ENCODE measurements at regions not wholly inside any gene's neighbourhood (a gene's known extent, or its start where the extent isn't known, plus 50 kb on each side); places are given as distances from the start of the nearest gene placed in this dataset.

GRCh38 chr10:30256084-30256483 lies 93.0 kb downstream of the MTPAP start:
- DNase-seq = no peak

GRCh38 chr10:30254926-30255325 lies 94.2 kb downstream of the MTPAP start:
- no peak for DNase-seq

DNA sequence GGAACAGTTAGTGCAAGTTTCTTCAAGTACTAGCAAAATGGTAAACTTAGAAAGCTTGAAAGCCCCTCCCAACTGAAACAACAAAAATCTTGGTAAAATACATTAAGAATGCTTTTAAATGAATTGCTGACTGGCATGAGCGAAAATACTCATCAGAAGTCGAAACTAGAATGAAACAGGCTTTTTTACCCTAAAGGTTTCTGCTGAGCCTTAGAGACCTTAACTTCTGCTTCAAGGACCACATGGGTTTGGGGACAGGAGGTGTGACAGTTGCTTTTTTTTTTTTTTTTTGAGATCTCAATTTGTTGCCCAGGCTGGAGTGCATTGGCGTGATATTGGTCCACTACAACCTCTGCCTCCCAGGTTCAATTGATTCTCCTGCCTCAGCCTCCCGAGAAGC lies 100.3 kb downstream of the MTPAP start:
- DNase-seq = no peak

DNA sequence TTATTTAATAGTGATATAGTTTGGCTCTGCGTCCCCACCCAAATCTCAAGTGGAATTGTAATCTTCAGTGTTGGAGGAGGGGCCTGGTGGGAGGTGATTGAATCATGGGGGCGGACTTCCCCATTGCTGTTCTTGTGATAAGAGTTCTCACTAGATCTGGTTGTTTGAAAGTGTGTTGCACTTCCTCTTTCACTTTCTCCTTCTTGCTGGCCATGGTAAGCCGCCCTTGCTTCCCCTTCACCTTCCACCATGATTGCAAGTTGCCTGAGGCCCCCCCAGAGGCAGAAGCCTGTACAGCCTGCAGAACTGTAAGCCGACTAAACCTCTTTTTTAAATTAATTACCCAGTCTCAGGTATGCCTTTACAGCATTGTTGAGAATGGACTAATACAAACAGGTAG lies 101.4 kb downstream of the MTPAP start:
- no peak for DNase-seq

GRCh38 chr10:30241422-30242110 lies 107.5 kb downstream of the MTPAP start:
- no peak for DNase-seq

DNA sequence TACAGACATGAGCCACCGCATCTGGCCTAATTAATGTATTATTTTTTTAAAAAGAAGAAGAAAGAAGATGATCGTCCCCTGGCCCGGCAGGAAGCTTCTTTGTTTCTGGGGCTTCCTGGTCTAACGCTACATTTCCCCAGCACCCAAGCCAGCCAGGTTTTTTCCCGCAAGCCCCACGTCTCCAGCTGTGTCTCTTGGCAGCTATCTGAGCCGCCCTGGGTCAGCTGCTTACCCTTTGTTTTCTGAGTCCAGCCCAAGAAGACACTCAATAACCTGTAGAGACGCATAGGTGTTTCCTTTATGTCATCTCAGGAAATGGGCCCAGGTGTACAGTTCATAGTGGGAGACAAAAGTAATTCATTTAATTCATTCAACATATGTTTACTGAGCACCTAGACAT lies 110.2 kb downstream of the MTPAP start:
- DNase-seq = no peak

GRCh38 chr10:30233186-30233959 lies 115.7 kb downstream of the MTPAP start:
- no peak for DNase-seq

DNA sequence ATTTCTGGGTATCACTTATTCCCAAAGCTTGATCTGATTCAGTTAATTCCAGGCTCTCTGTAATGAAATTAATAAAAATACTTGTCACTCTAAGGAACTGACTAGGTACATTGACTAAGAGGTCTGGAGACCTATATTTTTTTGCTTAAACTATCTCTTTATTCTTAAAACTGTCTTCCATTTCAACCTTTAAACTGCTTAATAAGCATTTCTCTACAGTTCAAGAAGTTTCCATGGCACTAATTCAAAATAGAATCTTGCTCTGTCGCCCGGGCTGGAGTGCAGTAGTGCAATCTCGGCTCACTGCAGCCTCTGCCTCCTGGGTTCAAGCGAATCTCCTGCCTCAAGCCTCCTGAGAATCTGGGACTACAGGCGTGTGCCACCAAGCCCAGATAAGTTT lies 117.4 kb downstream of the MTPAP start:
- DNase-seq = no peak

GRCh38 chr10:30231071-30231652 lies 117.9 kb downstream of the MTPAP start:
- DNase-seq = no peak

GRCh38 chr10:30229536-30229935 lies 119.5 kb downstream of the MTPAP start:
- DNase-seq = no peak

DNA sequence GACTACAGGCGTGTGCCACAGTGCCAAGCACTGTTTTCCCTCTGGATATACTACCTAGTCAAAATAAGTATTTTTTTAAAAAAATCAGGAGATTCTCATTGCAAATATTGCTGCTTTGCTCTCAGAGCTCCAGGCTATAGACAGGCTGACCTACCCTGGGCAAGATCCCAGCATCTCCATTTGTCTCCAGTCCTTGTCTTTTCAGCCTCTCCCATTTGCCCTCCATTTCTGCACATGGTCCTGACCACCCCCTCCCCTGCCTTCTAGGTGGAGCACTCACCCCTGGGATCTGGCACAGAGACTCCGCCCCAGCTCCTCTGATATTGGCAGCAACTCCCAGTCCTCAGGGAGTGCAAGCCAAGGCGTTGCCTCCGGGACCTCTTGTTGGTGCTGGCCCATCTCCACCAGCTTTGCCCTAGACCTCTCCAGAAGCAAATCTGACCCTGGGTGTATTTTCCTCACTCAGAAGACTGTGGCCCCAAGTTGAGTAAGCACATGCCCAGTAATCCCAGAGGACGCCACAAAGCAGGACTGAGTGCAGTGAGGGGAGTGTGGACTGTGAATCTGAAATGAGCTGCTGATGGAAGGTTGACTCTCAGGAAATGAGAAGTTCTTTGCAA lies 120.6 kb downstream of the MTPAP start:
- DNase-seq = no peak

DNA sequence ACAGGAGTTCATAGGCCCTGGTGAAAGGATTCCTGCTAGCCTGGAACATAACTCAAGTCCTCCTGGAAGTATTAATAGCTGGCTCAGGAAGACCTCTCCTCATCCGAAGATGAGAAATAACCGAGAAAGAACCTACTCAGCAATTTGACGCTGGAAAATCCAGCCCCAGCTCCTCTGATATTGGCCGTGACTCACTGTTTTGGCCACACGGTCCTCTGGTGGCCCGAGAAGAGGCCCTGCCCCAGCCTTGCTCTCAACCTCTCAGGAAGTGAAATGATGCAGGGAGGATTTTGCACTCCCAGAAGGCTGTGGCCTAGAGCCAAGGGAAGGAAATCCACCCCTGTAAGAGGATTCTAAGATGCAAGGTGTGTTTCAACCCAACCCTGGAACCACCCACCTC lies 121.6 kb downstream of the MTPAP start:
- no peak for DNase-seq

GRCh38 chr10:30219971-30220751 lies 128.9 kb downstream of the MTPAP start:
- peak in 1 of 2 experiments; percentile 7 for DNase-seq

DNA sequence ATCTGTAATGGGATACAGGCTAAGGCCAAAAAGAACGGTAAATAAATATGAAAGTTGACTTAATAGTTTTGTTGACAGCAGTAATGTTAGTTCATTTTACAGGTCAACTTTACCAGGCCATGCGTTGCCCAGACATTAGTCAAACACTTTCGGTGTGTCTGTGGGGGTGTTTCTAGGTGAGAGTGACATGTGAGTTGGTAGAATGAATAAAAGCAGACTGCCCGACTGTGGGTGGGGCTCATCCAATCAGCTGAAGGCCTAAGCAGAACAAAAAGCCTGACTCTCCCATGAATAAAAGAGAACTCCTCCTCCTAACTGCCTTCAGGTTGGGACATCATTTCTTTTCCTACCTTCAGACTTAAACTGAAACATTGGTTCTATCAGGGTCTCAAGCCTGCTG lies 132.3 kb downstream of the MTPAP start:
- DNase-seq = no peak

DNA sequence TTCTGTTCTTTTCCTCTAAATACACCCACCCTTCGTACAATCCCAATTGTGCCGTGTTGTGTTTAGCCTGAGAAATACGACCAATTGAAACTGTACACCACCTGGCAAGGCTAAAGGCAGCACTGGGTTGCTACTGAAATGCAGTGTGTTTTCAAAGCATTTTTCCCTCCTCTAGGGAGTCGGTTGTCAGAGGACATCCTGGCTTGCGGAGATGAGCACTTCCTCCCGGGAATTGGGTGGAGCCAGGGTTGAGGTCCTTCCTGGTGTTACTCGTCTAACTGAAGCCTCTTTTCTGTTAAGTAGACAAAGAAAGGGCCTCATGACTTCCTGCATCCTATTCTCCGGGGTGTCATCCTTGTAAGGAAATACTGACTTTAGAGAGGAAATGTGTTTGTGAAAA lies 133.5 kb downstream of the MTPAP start:
- no peak for DNase-seq

- no peak for DNase-seq
Observed at GRCh38 chr10:30215141-30215540, 133.9 kb downstream of the MTPAP start.

GRCh38 chr10:30210296-30210695 lies 138.8 kb downstream of the MTPAP start:
- DNase-seq = no peak

DNA sequence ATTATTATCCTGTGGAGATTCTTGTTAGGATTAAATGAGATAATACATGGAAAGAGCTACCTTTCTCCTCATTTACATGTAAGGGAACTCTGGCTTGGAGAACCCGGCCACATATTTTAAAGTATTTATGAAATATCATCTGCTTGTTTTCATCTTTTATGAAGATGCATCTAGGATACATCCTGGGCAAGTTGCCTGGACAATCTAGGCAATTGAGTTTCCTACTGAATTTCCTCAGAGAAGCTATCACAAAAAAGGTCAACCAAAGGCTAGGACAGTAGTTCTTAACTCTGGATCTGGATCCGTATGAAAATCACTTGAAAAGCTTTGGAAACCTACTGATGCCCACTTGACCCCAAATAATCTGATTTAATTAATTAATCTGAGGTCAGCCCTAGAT lies 140.7 kb downstream of the MTPAP start:
- DNase-seq = no peak

DNA sequence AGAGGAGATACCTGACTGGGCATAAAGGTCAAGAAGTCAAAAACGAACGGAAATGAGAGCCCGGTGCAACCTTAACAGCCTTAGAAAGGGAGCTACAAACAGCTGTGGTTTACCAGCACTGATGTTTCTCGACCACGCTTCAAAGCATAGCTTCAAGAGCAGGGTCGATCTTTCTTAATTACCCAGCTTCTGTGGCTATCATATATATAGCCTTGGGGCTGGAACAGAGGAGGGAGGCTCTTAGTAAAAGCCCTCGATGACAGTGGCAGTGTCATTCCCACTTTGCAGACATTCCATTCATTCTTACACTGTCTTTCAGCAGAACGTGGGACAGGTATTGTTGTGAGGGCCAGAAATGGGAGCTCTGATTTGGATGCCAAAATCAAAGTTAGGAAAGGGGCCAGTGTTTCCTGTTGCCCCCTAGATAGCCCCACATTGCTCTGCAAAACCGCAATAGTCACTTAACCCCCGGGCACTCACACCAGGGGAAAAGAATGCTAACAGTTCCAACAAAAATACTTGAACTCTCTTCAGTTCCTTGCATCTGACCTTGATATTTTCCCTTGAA lies 141.5 kb downstream of the MTPAP start:
- no peak for DNase-seq

GRCh38 chr10:30200017-30200415 lies 140.6 kb upstream of the JCAD start:
- no peak for DNase-seq

GRCh38 chr10:30199376-30200016 lies 140.1 kb upstream of the JCAD start:
- peak in 1 of 2 experiments; percentile 5 for DNase-seq

- no peak for DNase-seq
Observed at GRCh38 chr10:30197186-30197585, 137.8 kb upstream of the JCAD start.

All from NCI-H526 (cell line).